ENCODE measurements at regions not wholly inside any gene's neighbourhood (a gene's known extent, or its start where the extent isn't known, plus 50 kb on each side); places are given as distances from the start of the nearest gene placed in this dataset.

DNA sequence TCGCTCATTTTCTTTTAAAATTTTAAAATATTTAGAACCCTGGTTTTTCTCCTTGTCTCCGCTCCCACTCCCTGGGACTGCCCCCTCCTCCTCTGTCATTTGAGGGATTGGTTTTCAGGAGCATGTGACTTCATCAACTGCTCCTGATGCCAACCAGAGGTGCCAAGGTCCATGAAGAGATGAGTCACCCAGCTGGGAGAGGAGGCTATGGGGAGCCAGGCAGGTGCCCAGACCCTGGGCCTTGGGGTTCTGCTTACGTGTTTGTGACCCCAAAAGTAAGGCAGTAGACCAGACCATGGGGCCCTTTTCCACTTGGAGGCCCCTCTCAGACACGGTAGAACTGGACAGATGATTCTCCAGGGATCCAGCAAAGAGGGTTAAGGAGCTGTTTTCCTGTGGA lies 167.0 kb downstream of the FGF18 start:
- TF ChIP-seq, protein P1, sequence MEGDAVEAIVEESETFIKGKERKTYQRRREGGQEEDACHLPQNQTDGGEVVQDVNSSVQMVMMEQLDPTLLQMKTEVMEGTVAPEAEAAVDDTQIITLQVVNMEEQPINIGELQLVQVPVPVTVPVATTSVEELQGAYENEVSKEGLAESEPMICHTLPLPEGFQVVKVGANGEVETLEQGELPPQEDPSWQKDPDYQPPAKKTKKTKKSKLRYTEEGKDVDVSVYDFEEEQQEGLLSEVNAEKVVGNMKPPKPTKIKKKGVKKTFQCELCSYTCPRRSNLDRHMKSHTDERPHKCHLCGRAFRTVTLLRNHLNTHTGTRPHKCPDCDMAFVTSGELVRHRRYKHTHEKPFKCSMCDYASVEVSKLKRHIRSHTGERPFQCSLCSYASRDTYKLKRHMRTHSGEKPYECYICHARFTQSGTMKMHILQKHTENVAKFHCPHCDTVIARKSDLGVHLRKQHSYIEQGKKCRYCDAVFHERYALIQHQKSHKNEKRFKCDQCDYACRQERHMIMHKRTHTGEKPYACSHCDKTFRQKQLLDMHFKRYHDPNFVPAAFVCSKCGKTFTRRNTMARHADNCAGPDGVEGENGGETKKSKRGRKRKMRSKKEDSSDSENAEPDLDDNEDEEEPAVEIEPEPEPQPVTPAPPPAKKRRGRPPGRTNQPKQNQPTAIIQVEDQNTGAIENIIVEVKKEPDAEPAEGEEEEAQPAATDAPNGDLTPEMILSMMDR (conservative IDR thresholded peaks at IDR 0.05 in 1 of 2, IDR thresholded peaks at IDR 0.05 in 1 of 2; ENCODE audit: low read depth in 1 of 2, low read length in 2 of 2) = no peak
- TF ChIP-seq EZH2 (IDR thresholded peaks at IDR 0.05; ENCODE audit: low read length, missing control alignments) = no peak

Measured in fibroblast of lung (primary cell).